ENCODE measurements at regions not wholly inside any gene's neighbourhood (a gene's known extent, or its start where the extent isn't known, plus 50 kb on each side); places are given as distances from the start of the nearest gene placed in this dataset.
"Not testable (repeated sequence)": the region's sequence is repeated elsewhere in the genome, so short reads cannot be mapped to it uniquely, and the experiment has no call there.

GRCh38 chr14:61611880-61612630 is 83.3 kb upstream of the HIF1A start:
- Histone ChIP-seq H3K27ac (no peak overlapping the region), H3K4me3 (ENCODE audit: low read depth, low read length) (no peak overlapping the region), H3K4me2 (ENCODE audit: low read length) (no peak overlapping the region), H2AFZ (no peak overlapping the region), H3K9me3 (ENCODE audit: control insufficient read depth, low read length) (no peaks in the 10 kb centered on the region), H3K4me1 (peaks cover 6% of the 10 kb centered on the region), H3K36me3 (ENCODE audit: control insufficient read depth, insufficient read depth, low read length) (no peaks in the 10 kb centered on the region), H3K27me3 (ENCODE audit: control insufficient read depth, insufficient read depth, low read length) (no peaks in the 10 kb centered on the region), H3K79me2 (no peaks in the 10 kb centered on the region), H3K9ac (no peak overlapping the region)
- no peak for TF ChIP-seq CTCF (IDR thresholded peaks at IDR 0.05)

- H3K9ac ChIP-seq; H3K27me3 ChIP-seq (ENCODE audit: control insufficient read depth, insufficient read depth, low read length); H3K27ac ChIP-seq; H3K9me3 ChIP-seq (ENCODE audit: control insufficient read depth, low read length); H3K4me2 ChIP-seq (ENCODE audit: low read length); H2AFZ ChIP-seq; H3K4me1 ChIP-seq; H3K4me3 ChIP-seq (ENCODE audit: low read depth, low read length); H3K36me3 ChIP-seq (ENCODE audit: control insufficient read depth, insufficient read depth, low read length); H3K79me2 ChIP-seq: not testable (repeated sequence)
Observed at GRCh38 chr14:61613006-61613405, 82.3 kb upstream of the HIF1A start.

- Histone ChIP-seq H3K36me3 (ENCODE audit: control insufficient read depth, insufficient read depth, low read length) (no peaks in the 10 kb centered on the region), H3K9me3 (ENCODE audit: control insufficient read depth, low read length) (no peaks in the 10 kb centered on the region), H3K79me2 (no peaks in the 10 kb centered on the region), H2AFZ (no peak overlapping the region), H3K4me1 (peaks cover 6% of the 10 kb centered on the region), H3K4me2 (ENCODE audit: low read length) (no peak overlapping the region), H3K9ac (no peak overlapping the region), H3K27ac (no peak overlapping the region), H3K4me3 (ENCODE audit: low read depth, low read length) (no peak overlapping the region), H3K27me3 (ENCODE audit: control insufficient read depth, insufficient read depth, low read length) (no peaks in the 10 kb centered on the region)
- no peak for TF ChIP-seq CTCF (IDR thresholded peaks at IDR 0.05)
Observed at GRCh38 chr14:61614693-61615092, 80.6 kb upstream of the HIF1A start.

- Histone ChIP-seq H3K27me3 (ENCODE audit: control insufficient read depth, insufficient read depth, low read length) (no peaks in the 10 kb centered on the region), H3K9me3 (ENCODE audit: control insufficient read depth, low read length) (no peaks in the 10 kb centered on the region), H3K4me3 (ENCODE audit: low read depth, low read length) (no peak overlapping the region), H2AFZ (peak overlapping the region; percentile 59), H3K4me2 (ENCODE audit: low read length) (no peak overlapping the region), H3K4me1 (peaks cover 6% of the 10 kb centered on the region), H3K79me2 (no peaks in the 10 kb centered on the region), H3K9ac (no peak overlapping the region), H3K27ac (no peak overlapping the region), H3K36me3 (ENCODE audit: control insufficient read depth, insufficient read depth, low read length) (no peaks in the 10 kb centered on the region)
- TF ChIP-seq CTCF (IDR thresholded peaks at IDR 0.05): no peak
Observed at GRCh38 chr14:61615743-61616523, 79.4 kb upstream of the HIF1A start.

- Histone ChIP-seq H3K9me3 (ENCODE audit: control insufficient read depth, low read length) (no peaks in the 10 kb centered on the region), H3K27me3 (ENCODE audit: control insufficient read depth, insufficient read depth, low read length) (no peaks in the 10 kb centered on the region), H3K27ac (no peak overlapping the region), H3K79me2 (no peaks in the 10 kb centered on the region), H3K4me3 (ENCODE audit: low read depth, low read length) (no peak overlapping the region), H2AFZ (peak overlapping the region; percentile 59), H3K36me3 (ENCODE audit: control insufficient read depth, insufficient read depth, low read length) (no peaks in the 10 kb centered on the region), H3K4me2 (ENCODE audit: low read length) (no peak overlapping the region), H3K4me1 (peaks cover 6% of the 10 kb centered on the region), H3K9ac (no peak overlapping the region)
- no peak for TF ChIP-seq CTCF (IDR thresholded peaks at IDR 0.05)
Observed at GRCh38 chr14:61616524-61617185, 78.7 kb upstream of the HIF1A start.
